Stimulated activated CD8-positive, alpha-beta memory T cell treated with anti-CD3 and anti-CD28 coated beads, Interleukin-4, amount 100 ng/mL, for 48 hours (primary cell): ENCODE measurements at regions not wholly inside any gene's neighbourhood (a gene's known extent, or its start where the extent isn't known, plus 50 kb on each side); places are given as distances from the start of the nearest gene placed in this dataset.

Source experiments
- DNase-seq: peaks from one replicate; pipeline ENCODE4 v3.0.0-alpha.2; 2020

DNA sequence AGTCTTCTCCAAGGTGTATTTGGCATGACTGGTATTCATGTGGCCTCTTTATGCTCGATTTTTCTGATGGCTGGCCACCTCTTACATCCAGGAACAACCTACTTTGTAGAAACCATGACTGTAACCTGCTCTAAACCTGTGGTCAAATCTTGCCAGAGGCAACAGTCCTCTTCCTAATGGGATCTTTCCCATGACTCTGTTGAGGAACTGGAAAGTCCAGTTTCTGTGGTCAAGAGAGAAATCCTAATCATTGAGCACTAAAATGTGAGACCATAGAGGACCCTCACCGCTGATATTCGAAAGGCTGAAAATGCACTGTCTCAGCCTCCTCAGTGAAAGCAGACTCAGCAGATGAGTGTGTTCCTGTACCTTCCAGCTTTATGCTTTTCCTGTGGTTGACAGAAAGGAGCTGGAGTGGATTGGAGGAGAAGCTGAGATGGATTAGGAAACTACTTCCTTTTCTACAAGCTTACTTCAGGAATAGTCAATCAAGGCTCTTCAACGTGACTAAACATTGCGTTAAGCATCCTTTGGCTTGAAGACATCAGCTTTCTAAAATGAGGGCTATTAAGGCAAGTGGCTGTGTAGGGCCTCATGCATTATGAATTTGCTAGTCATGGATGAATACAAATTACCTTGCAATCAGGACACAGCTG lies 69.7 kb upstream of the DAPK1 start:
- no peak for DNase-seq

DNA sequence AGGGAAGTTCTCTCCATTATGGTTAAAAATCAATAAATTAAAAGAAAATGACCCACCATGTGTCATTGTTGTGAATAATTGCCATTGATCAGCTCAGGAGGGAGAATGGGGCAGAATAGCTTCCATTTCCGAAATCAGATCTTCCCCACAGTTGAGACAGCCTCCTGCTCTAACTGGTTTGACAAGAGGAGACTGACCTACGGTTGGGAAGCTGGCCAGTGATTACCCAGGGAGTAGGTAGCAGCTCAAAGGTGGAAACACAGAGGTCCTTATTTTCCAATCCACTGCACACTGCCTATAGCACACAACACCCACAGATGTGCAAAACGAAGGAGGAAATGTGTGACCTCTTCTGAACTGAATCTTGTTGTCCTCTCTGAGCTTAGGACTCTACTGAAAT lies 69.0 kb upstream of the DAPK1 start:
- DNase-seq = no peak

DNA sequence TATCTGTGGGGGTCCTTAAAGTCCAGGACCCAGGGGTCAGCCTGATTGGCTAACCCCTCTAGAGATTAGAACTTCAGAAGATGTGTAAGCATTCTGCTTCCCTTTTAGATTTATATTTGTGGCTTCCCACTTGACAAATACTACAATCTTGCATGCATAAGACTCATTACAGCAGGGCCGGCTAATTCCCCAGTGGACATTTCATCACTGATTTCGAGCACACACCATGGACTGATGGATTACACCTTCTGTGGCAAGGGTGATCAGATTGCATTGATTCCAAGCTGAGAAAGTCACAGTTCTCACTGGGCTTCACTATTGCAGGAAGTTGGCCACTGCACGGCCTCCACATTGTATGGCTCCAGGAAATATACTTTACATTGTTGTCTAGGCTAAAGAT lies 65.8 kb upstream of the DAPK1 start:
- DNase-seq = no peak

DNA sequence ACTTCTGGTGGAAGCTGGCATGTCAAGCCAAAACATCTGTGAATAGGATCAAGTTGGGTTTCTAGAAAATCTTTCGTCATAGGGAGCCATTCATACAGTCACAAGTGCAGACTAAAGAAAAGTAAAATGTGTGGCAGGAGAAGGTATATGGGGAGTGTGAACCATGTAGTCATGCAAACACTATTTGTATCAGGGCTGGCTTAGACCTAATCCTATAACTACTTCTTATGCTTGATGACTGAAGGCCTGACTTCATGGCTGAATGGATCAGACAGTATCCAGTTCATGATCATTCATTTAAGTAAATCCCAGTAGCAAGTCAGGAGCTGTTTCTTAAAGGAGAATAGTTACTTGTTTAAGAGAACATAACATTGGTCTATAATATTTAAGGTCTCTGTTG lies 63.8 kb upstream of the DAPK1 start:
- DNase-seq = no peak

DNA sequence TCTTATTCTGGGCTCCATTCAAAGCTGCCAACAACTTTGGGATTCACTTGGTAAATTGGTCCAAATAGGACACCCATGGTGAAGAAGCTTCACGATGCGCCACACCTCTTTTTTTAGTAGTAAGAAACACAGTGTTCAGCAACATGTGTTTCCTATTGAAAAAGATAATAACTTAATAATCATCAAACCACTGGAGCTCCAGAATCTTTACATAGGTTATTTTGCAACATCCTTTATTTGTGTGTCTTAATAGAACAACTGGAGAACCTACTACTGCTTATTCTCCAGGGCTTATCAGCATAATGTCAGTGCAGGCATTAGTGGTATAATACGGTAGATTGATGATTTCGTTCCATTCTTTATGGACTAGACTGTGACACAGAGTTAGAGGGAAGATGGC lies 63.3 kb upstream of the DAPK1 start:
- no peak for DNase-seq

DNA sequence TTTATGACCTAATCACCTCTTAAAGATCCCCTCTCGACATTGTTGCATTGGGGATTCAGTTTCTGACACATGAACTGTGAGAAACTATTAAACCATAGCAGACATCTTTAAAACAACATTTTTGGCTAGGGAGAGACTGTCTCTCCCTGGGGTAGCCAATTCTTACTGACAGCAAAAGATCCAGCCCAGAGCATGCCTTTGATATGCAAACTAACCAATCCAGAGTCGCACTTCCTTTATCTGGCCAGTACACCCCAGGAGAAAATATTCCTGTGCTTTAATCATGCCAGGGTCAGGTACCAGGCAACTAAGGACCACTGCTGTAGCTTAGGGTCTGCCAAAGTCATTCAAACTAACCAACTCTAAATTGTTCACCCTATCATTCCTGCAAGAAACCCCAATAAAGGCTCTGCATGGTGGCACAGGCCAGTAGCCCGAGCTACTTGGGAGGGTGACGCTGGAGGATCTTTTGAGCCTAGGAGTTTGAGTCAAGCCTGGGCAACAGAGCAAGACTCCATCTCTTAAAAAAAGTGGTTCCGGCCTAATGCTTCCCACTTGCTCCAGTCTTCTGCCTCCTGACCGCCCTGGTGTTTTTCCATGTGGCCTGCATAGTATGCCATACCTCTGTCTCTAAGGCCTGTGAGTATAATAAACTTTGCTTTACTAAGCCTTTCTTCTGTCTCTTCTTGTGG lies 62.3 kb upstream of the DAPK1 start:
- no peak for DNase-seq

DNA sequence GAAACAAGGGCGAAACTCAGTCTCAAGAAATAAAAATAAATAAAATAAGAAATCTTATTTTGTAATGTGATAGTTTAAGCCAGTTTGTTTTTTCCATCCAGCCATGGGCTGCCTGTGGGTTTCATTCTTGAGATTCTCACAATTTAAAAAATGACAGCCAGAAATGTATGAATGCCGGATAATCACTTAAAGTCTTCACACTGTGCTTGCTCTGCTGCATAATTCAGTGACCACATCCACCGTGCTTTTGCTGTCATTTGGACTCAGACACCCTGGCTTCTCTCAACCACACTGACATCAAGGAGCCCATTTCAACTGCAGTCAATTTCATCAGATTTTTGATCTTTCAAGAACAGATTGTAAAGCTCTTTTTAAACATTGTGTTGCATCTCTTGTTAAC lies 61.0 kb upstream of the DAPK1 start:
- no peak for DNase-seq

DNA sequence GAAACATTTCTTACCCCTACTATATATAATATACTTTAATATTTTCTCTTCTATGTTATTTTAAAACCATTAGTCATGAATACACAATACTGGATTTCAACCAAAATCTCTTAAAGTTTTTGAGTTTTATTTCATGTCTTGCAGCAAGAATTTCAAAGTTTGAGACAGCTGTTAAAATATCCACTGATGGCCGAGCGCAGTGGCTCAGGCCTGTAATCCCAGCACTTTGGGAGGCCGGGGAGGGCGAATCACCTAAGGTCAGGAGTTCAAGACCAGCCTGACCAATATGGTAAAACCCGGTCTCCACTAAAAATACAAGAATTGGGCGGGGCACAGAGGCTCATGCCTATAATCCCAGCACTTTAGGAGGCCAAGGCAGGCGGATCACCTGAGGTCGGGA lies 59.7 kb upstream of the DAPK1 start:
- DNase-seq = no peak

DNA sequence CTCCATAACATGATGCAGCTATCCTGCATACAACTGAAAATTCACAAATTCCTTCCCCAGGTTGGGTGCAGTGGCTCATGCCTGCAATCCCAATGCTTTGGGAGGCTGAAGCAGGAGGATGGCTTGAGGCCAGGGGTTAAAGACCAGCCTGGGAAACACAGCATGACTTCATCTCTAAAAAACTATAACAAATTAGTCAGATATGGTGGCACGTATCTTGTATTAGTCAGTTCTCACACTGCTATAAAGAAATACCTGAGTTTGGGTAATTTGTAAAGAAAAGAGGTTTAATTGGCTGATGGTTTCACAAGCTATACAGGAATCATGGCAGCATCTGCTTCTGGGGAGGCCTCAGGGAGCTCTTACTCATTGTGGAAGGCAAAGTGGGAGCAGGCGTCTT lies 56.4 kb upstream of the DAPK1 start:
- no peak for DNase-seq

DNA sequence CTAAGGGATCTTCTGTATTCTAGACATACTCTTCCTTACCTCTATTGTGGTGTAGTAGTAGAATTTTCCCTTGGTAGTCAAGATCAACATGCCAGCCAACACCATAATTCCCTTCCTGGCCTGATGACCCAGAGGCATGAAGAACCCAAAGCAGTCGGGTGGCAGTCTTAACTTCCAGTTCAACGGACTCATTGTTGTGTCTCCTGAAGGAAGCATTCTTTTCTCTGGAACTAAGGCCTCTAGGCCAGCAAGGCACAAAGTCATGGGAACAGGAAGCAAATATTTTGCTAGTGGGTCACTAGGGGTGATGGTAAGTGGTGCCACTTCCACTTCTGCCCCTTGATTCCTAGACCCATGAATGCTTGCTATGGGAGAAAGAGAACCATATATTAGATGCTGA lies 55.2 kb upstream of the DAPK1 start:
- DNase-seq = no peak

DNA sequence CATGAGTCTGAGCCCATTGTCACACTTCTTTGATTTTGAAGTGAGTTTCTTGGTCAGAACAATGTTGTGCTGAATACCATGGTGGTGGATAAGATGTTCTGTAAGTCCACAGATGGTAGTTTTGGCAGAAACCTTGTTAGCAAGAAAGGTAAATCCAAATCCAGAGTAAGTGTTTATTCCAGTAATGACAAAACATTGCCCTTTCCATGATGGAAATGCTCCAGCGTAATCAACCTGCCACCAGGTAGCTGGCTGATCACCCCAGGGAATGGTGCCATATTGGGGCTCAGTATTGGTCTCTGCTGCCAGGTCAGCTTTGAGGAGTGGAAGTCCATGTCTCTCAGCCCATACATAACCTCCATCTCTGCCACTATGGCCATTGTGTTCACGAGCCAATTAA lies 54.7 kb upstream of the DAPK1 start:
- no peak for DNase-seq

DNA sequence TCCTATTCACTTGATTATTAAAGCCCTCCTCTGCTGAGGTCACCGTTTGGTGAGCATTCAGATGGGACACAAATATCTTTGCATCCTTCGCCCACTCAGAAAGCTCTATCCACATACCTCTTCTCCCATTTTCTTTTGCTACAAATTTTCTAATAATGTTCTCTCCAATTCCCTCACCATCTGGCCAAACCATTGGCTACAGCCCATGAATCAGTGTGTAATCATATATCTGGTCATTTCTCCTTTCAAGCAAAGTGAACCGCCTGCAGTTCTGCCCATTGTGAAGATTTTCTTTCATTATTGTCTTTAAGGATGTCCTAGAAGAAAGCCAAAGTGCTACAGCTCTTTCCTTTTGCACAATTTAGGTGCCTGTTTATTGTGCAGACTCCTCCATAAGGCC lies 54.2 kb upstream of the DAPK1 start:
- no peak for DNase-seq

DNA sequence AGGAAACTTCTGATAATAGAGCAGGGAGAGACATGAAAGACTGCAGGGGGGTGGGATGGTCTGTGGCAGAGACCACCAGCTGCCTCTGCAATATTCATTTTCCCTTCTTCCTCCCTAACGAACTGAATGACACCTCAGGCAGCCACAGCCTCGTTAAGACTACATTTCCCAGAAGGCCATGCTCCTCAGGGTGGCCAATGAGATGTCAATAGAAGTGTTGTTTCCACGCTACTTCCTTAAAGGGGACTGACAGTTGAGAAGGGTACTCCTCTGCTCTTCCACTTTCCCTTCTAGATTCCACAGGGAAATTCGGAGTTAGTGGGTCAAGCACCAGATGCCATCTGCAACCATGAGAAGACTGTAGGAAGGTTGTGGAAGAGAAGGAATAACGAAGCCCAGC lies 52.0 kb upstream of the DAPK1 start:
- no peak for DNase-seq

DNA sequence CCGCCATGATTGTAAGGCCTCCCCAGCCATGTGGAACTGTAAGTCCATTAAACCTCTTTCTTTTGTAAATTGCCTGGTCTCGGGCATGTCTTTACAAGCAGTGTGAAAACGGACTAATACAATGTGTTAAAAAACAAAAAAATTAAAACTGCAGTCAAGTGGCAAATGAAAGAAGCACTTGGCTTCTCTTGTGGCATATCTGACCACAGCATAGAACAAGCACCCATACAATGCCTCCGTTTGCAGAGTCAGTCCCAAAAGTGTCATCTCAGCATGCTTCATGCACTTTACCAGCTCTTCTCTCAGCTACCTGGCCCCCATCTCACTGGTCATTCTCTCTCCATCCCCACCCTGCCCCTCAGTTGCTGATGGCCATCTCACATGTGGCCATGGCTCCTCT lies 51.1 kb upstream of the DAPK1 start:
- no peak for DNase-seq

DNA sequence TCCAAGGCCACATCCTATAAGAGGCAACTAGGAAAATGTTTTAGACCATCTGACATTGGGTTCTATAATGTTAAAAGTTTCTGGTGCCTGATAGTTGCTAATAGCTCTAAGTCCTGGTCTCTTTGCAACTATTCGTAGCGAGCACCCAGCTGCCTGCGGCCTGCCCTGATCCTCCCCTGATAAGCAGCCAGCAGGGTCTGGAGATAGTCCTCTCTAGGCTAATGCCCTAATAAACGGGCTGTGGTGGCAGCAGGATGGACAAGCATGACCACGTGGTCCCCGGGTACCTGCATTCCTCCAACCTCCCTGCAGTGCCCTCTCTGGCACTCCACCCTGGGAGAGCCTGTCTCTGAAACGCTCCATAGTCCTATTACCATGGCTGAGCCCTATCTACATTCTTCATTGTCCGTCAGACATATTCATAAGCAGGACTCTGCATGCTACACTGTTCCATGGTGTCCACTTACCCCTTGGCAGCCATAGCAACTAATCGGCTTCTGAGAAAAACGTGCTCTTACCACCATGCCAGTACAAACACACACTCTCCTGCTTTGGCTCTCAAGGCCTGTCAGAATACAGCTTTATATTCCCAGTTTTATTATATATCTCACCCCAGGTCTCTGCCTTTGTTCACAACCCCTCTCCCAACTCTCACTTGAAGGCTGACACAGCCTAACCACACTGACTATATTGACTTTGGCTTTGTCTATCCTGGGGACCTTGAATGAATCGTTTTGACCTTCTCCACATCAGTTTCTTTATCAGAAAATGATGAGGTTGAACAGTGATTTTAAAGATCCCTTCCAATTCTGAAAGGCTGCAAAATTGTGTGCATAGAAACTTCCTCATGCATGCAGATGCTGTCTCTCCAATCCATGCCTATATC lies 49.9 kb upstream of the DAPK1 start:
- DNase-seq = no peak
